NCI-H446 (cell line): ENCODE measurements at regions not wholly inside any gene's neighbourhood (a gene's known extent, or its start where the extent isn't known, plus 50 kb on each side); places are given as distances from the start of the nearest gene placed in this dataset.
A peak's percentile ranks its signal among the peaks of the same experiment; 100 is the strongest.

Experiments
- DNase-seq, 2 experiments: peaks; one replicate each; lab custom pipeline; 2025; lab: John Stamatoyannopoulos, UW

DNA sequence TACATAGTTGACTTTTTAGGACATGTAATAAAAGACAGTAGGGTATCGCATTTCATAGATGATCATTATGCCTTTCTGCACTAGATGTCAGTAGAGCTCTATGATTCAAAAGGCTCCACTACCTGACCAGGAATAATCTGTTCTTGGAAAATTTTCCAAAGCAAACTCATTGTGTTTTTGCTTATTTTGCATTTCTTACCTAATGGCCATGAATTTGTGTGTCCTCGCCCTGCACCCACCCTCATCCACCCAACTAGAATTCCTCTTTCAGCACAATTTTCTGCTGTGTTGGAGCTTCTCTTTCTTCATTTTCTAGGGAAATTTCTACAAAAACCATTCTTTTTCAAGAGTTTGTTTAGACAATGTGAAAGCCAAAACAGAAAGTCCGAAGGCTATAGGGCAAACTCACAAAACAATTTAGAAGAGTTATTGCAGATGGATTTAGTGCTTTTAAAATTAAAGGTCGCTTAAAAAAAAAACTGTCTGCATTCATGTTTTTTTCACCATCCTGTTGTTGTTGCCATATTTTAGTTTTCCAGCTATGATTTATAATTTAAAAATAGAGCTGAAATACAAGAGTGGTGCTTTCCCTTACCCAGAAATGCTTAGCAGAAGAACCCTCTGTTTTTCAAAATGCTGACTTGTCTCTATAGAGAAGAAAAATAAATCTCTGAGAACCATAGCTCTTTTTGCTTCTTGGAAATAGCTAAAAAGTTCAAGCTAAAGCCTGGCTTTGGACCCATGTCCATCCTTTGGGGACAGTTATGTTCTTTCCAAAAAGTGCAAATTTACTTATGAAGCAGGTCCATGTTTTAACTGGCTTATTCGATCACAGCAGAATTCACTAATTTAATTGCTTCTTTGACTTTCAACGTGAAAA lies 183.7 kb downstream of the SPATA18 start:
- peak; percentile 19 to 78 for DNase-seq

GRCh38 chr4:52235552-52236201 lies 184.6 kb downstream of the SPATA18 start:
- DNase-seq, result no peak

DNA sequence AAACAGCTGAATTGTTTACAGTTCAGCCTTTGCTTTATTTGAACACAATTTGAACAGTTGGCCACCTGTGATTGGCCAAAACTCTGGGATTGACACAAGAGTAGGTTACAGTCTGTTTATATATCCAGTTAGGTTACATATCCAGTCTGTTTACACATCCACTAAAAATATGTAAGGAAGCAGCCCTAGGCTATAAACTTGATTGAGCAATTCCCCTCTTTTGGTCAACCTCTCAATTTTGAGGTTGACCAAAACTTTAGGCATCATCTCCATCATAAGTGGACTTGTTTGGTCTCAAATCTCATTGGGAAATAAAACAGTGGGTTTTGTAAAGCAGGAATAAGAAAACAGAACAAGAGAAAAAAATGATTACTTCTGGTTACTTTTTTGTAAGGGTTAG lies 190.8 kb downstream of the SPATA18 start:
- DNase-seq, result no peak

- DNase-seq, result no peak
Observed at GRCh38 chr4:52243367-52243766, 192.3 kb downstream of the SPATA18 start.

DNA sequence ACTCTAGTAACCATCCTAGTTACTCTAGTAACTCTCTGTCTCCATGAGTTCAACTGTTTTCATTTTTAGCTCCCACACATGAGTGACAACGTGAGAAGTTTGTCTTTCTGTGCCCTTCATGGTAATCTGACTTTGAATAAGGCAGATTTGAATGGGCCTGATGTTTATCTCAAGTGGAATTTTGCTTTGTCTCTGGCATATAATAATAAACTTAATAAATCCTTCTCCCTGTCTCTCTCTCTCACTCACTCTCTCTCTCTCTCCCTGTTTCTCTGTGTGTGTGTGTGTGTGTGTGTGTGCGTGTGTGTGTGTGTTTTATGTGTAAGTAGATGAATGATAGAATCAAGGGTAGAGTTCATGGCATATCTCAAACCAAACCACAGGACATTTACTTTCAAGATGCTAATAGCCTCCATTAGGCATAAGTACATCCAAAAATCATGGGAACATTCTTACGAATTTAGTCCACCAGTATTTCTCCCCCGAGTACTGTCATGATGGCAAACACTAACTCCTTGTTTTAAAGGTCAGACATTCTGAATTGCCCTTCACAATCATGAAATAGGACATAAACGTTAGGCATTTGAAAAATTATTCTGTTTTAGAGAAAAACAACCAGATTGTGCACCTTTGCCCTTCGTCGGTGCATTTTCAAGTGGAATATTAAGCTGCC lies 193.1 kb downstream of the SPATA18 start:
- DNase-seq, result peak in 1 of 2 experiments; percentile 31

- DNase-seq, result peak; percentile 62 to 88
Observed at GRCh38 chr4:52244848-52245247, 193.7 kb downstream of the SPATA18 start.

DNA sequence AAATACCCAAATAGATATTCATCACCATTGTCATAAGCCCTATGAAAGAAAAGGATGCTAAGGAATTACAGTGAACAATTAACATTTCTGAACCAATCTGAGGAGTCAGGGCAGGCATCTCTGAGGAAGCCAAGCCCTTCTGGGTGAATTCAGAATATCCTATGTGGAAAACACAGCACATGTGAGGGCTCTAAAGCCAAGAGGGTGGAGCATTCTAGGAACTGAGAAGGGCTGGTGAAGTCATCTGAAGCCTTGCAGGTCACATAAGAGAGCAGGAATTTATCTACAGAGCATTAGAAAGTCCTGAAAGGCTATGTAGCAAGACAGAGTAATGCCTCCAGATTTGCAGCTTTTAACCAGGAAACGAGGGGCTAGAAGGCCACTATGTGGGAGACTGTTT lies 195.7 kb downstream of the SPATA18 start:
- DNase-seq, result no peak

GRCh38 chr4:52247941-52248340 lies 196.8 kb downstream of the SPATA18 start:
- DNase-seq, result no peak

DNA sequence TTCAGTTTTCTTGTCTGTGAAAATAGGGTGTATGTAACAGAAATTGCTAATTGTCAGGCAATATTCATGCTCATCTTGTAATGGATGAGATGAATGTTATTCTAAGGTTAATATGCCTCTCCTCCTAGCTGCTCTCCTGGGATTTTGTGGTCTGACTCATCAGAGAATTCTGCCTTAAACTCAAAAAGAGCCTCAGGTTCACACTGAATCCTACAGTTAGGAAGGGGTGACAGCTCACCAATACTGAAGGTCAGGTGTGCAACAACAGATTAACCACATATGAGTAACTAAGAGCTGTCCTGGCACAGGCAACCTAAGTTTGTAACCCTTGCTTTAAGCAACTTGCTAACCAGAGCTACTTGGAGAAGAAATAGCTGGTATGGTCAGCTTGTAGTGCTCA lies 197.7 kb downstream of the SPATA18 start:
- DNase-seq, result peak in 1 of 2 experiments; percentile 9

GRCh38 chr4:52249581-52249980 lies 198.5 kb downstream of the SPATA18 start:
- DNase-seq, result no peak

DNA sequence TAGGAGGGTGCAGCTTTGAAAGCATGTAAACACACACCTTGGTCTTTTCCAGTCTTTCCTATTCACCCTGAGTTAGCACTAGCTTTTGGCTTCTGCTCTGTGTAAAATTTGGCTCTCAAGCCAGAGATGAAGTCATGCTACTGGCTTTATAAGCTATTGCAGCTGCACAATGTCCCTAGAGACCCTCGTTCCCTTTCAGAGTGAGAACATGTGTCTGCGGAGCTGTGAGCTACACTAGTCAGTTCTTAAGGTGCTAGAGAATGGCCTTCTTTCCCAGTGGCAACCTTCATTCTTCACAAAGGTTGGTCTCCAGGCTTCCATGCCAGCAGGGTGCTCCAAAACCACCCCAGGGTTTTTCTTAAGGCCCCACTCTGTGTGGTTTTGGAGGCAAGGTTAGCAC lies 199.1 kb downstream of the SPATA18 start:
- DNase-seq, result peak; percentile 66 to 94

DNA sequence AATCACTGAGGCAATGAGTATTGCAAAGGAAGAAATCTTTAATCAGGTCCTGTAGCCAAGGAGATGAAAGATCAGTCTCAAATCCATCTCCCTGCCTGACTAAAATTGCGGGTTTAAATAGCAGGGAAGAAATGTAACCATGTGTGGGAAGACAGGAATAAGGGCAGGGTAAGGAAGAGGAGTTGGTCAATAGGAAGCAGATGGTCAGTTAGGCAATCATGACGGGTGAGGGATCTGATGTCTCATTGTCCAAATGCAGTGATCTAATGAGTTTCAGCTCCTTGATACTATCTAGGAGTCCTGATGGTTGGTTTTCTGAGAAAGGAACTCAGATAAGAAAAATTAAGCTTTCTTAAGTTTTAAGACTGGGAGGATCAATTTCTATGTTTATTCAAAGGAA lies 200.8 kb downstream of the SPATA18 start:
- no peak for DNase-seq

DNA sequence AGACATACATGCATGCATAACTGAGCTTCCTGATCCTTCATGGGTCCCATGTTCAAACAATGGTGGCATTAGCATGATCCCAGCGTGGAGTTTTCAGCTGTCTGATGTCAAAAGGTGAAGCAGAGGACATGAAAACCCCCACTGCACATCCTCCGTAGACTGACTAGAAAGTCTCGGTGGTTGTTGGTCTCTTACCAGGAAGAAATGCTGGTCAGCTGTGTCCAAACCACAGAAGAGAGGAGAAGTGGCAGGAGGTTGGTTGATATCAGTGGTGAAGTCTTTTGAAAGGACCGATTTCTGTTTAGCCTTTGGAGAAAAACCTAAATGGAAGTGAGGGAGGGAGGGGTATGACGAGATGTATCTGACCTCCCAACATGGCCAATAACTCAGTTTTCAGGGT lies 201.9 kb downstream of the SPATA18 start:
- no peak for DNase-seq

DNA sequence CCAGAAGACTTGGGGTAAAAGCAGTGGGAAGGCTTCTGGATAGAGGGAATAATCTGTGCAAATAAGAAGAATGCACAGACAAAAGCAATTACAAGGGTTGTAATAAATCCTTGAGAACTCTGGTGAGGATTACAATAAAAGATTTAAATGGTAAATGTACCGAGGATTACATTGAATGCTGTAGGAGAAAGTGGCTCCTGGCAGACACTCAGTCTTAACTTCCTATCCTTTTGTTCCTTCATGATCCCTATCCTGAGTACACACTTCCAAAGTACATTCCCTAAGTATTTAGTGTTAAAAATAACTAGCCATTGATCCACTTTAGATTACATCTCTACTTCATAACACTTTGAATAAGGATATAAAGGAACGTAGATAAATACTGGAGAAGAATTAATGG lies 205.4 kb downstream of the SPATA18 start:
- no peak for DNase-seq

- DNase-seq, result no peak
Observed at GRCh38 chr4:52259978-52260377, 208.9 kb downstream of the SPATA18 start.

DNA sequence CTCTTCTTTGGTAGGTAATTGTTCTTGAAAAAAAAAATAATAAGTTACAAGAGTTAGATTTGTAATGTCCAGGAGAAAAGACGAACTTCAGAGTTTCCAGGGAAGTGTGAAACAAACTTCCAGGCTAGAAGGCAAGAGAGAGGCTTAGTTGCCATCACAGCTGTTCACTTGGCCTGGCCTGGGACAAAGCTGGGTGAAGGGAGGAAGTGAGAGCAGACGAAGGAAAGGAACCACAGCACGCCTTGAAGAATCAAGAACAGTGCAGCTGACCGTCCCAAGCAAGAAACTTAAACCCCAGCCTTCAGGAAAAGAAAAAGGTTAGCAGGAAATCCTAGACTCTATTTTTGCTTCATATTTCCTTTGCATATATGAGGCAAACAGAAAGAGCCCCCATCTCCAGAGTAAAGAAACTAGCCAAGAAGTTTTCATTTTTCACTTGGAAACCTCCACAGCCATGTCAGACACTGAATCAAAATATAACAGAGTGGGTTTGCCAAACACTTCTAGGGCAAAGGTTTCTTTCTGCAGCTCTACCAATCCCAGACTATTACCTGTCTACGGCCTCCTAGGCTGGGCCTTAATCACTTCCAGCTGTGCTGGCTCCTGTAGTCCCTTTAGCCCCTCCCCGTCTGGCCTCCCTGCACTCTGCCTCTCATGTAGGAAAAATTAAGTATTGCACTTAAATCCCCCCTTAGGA lies 209.6 kb downstream of the SPATA18 start:
- peak in 1 of 2 experiments; percentile 24 for DNase-seq

GRCh38 chr4:52263607-52264006 lies 212.5 kb downstream of the SPATA18 start:
- DNase-seq, result peak; percentile 83 to 95

- peak in 1 of 2 experiments; percentile 20 for DNase-seq
Observed at GRCh38 chr4:52265781-52266525, 214.8 kb downstream of the SPATA18 start.

GRCh38 chr4:52266537-52267137 lies 215.5 kb downstream of the SPATA18 start:
- peak; percentile 7 to 59 for DNase-seq

DNA sequence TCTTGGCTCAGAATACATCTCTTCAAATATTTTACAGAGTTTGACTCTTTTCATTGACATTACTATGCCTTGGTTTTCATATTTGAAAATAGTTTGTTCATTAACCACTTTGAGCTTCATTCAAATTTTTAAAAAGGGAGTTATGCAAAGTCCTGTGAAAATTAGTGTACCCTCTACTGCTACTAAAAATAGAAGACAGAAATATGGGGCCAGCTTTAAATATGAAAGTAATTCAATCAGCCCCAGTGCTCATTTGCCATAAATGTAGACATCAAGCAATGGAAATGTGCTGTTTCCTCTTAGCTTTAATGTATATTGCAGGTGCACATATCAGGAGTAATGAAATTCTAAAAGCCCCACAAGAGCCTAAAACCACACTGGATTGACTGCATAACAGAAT lies 218.7 kb downstream of the SPATA18 start:
- no peak for DNase-seq

DNA sequence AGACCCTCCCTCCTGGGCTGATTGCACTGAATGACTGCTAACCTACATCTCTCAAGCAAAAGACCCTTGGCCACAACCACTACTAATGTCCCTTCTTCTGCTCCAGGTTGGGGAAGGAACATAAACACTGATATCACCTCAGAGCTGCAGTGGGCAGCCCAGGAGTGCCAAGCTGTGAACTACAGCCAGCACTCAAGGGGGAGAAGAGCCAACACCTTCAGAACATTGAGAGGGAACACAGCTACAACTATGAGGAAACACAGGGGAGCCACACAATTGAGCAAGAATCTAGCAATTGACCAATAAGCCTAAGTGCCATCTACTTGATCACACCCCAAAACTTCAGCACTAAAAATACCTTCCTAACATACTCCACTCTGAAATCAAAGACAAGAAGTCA lies 222.8 kb downstream of the SPATA18 start:
- DNase-seq, result no peak
